HepG2 (cell line): ENCODE measurements at regions not wholly inside any gene's neighbourhood (a gene's known extent, or its start where the extent isn't known, plus 50 kb on each side); places are given as distances from the start of the nearest gene placed in this dataset.

ENCODE experiments used
- RFX5 ChIP-seq: IDR thresholded peaks from 2 replicates; pipeline ENCODE4 v1.6.1; 2011; ENCODE audit warnings: low read depth, low read length, improper control_type of control experiment
- ZNF546 ChIP-seq: sonication (generic); formaldehyde crosslinking; conservative IDR thresholded peaks from 2 replicates; pipeline ENCODE4 v1.8.1; 2023; ENCODE audit warnings: mild to moderate bottlenecking, missing genetic modification reagents
- TF ChIP-seq, protein P1 (sequence below): sonication (generic); formaldehyde crosslinking; IDR thresholded peaks from 2 replicates; pipeline ENCODE4 v1.4.0; 2020; ENCODE audit warnings: missing genetic modification reagents

DNA sequence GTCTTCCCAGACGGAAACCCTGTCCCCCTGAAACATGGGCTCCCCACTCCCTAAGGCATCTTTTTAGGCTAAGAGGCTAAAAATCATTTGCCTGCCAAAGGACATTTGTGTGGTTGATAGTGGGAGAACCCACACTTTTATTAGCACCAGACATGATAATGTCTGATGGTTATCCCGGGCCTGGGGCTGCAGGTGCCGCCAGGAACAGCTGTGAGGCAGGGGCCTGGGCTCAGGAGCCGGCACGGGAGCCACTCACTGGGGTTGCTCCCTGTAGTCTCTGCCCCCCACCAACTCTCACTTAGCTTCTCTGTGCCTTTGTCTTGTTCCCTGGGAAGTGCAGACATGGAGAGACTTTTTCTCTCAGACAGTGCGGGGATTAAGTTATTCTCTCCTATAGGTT lies 193.6 kb downstream of the GLRX3 start:
- no peak for TF ChIP-seq ZNF546 (CRISPR knock-in tag)
- TF ChIP-seq, protein P1, sequence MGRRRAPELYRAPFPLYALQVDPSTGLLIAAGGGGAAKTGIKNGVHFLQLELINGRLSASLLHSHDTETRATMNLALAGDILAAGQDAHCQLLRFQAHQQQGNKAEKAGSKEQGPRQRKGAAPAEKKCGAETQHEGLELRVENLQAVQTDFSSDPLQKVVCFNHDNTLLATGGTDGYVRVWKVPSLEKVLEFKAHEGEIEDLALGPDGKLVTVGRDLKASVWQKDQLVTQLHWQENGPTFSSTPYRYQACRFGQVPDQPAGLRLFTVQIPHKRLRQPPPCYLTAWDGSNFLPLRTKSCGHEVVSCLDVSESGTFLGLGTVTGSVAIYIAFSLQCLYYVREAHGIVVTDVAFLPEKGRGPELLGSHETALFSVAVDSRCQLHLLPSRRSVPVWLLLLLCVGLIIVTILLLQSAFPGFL (CRISPR knock-in tag): no peak
- no peak for TF ChIP-seq RFX5
